OCI-LY7 (cell line): ENCODE measurements at regions not wholly inside any gene's neighbourhood (a gene's known extent, or its start where the extent isn't known, plus 50 kb on each side); places are given as distances from the start of the nearest gene placed in this dataset.

ENCODE experiments used
- BruUV-seq: library from RNA; stranded (reverse); fragments of 400-500 nt; replicated peaks from 2 replicates; lab custom pipeline; 2021; lab: Mats Ljungman, UMichigan
- CTCF ChIA-PET: fragments of 300-600 bp; sonication (Branson Sonifier 250); formaldehyde crosslinking; loops from one replicate; lab custom pipeline; 2022; ENCODE audit warnings: antibody characterized with exemption; ENCODE audit not compliant: unreplicated experiment; lab: Charles Lee
- POLR2A ChIA-PET: fragments of 300-600 bp; sonication (Branson Sonifier 250); formaldehyde crosslinking; loops from one replicate; lab custom pipeline; 2022; ENCODE audit warnings: antibody characterized with exemption; lab: Charles Lee
- DNase-seq: peaks from one replicate; pipeline ENCODE4 v3.0.0-alpha.2; 2015; ENCODE audit warnings: low spot score
- H2AFZ ChIP-seq: fragments of 200-600 bp; sonication (generic), shearing (Covaris generic); 2 replicates; pipeline ENCODE4 v1.6.1; 2014; ENCODE audit warnings: mild to moderate bottlenecking, antibody characterized with exemption, low read length, moderate library complexity
- H3K27ac ChIP-seq: fragments of 200-600 bp; sonication (generic); 2 replicates; pipeline ENCODE4 v1.5.1; 2014; ENCODE audit warnings: mixed run types, low read depth, mild to moderate bottlenecking, moderate library complexity, low read length, inconsistent platforms; ENCODE audit not compliant: poor library complexity, severe bottlenecking
- H3K36me3 ChIP-seq: fragments of 200-600 bp; sonication (generic); 2 replicates; pipeline ENCODE4 v1.6.1; 2014; ENCODE audit warnings: mild to moderate bottlenecking, antibody characterized with exemption, low read length, moderate library complexity, mixed read lengths; ENCODE audit not compliant: insufficient read depth
- H3K4me1 ChIP-seq: fragments of 200-600 bp; sonication (generic); 2 replicates; pipeline ENCODE4 v1.5.1; 2014; ENCODE audit warnings: mild to moderate bottlenecking, low read length; ENCODE audit not compliant: insufficient read depth, poor library complexity, severe bottlenecking
- H3K4me2 ChIP-seq: fragments of 200-600 bp; sonication (generic); 2 replicates; pipeline ENCODE4 v1.6.1; 2014; ENCODE audit warnings: mild to moderate bottlenecking, low read length
- H3K4me3 ChIP-seq: fragments of 200-600 bp; sonication (generic); 2 replicates; pipeline ENCODE4 v1.5.1; 2014; ENCODE audit warnings: mild to moderate bottlenecking, low read depth, low read length; ENCODE audit not compliant: poor library complexity, severe bottlenecking
- H3K79me2 ChIP-seq: fragments of 200-600 bp; sonication (generic); 2 replicates; pipeline ENCODE4 v1.6.1; 2016; ENCODE audit warnings: low read depth, mild to moderate bottlenecking, low read length, moderate library complexity, mixed read lengths; ENCODE audit not compliant: insufficient read depth
- H3K9me2 ChIP-seq: fragments of 200-600 bp; sonication (generic); 2 replicates; pipeline ENCODE4 v1.6.1; 2016; ENCODE audit warnings: mild to moderate bottlenecking, low read length, mixed read lengths; ENCODE audit not compliant: insufficient read depth
- H3K9me3 ChIP-seq: fragments of 200-600 bp; sonication (generic); 2 replicates; pipeline ENCODE4 v1.6.1; 2014; ENCODE audit warnings: mild to moderate bottlenecking, mixed run types, low read length, mixed read lengths
- H4K20me1 ChIP-seq: fragments of 200-600 bp; sonication (generic); 2 replicates; pipeline ENCODE4 v1.6.1; 2014; ENCODE audit warnings: mild to moderate bottlenecking, antibody characterized with exemption, low read length, moderate library complexity, mixed read lengths; ENCODE audit not compliant: insufficient read depth
- EZH2phosphoT487 ChIP-seq: fragments of 200-600 bp; sonication (generic); IDR thresholded peaks from 2 replicates; pipeline ENCODE4 v1.6.1; 2018; ENCODE audit warnings: low read depth, borderline replicate concordance, mild to moderate bottlenecking, mixed run types, antibody characterized with exemption, low read length, moderate library complexity, mixed read lengths
- intact Hi-C: fragments of 100-400 bp; cut with micrococcal nuclease; formaldehyde crosslinking; loops from one replicate; pipeline ENCODE4 v1.10.0; 2022; ENCODE audit not compliant: unreplicated experiment
- TF ChIP-seq, protein P1 (sequence below): fragments of 200-600 bp; sonication (generic); conservative IDR thresholded peaks from 2 replicates; pipeline ENCODE4 v1.5.1; 2014; ENCODE audit warnings: mild to moderate bottlenecking, antibody characterized with exemption, low read length, moderate library complexity, mixed read lengths

GRCh38 chr6:169887529-169888140, 136.2 kb downstream of the ERMARD start:
- Histone ChIP-seq H2AFZ (no peak overlapping the region), H3K36me3 (no peaks in the 10 kb centered on the region), H3K4me2 (no peak overlapping the region), H3K9me2 (no peaks in the 10 kb centered on the region), H3K4me3 (no peak overlapping the region), H3K4me1 (no peaks in the 10 kb centered on the region), H3K79me2 (no peaks in the 10 kb centered on the region), H3K27ac (no peak overlapping the region), H3K9me3 (no peaks in the 10 kb centered on the region), H4K20me1 (no peaks in the 10 kb centered on the region)
- BruUV-seq, result no TSS peak
- TF ChIP-seq EZH2phosphoT487, result no peak
- TF ChIP-seq, protein P1, sequence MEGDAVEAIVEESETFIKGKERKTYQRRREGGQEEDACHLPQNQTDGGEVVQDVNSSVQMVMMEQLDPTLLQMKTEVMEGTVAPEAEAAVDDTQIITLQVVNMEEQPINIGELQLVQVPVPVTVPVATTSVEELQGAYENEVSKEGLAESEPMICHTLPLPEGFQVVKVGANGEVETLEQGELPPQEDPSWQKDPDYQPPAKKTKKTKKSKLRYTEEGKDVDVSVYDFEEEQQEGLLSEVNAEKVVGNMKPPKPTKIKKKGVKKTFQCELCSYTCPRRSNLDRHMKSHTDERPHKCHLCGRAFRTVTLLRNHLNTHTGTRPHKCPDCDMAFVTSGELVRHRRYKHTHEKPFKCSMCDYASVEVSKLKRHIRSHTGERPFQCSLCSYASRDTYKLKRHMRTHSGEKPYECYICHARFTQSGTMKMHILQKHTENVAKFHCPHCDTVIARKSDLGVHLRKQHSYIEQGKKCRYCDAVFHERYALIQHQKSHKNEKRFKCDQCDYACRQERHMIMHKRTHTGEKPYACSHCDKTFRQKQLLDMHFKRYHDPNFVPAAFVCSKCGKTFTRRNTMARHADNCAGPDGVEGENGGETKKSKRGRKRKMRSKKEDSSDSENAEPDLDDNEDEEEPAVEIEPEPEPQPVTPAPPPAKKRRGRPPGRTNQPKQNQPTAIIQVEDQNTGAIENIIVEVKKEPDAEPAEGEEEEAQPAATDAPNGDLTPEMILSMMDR, result no peak
- intact Hi-C loops, result no loop called here
- no peak for DNase-seq
- POLR2A ChIA-PET, result interaction anchor here (0.7 kb wide), 1 partner anchor 45 kb away, joined by 3 read pairs; no protein-coding TSS in a partner anchor
- CTCF ChIA-PET, result no interaction called here

DNA sequence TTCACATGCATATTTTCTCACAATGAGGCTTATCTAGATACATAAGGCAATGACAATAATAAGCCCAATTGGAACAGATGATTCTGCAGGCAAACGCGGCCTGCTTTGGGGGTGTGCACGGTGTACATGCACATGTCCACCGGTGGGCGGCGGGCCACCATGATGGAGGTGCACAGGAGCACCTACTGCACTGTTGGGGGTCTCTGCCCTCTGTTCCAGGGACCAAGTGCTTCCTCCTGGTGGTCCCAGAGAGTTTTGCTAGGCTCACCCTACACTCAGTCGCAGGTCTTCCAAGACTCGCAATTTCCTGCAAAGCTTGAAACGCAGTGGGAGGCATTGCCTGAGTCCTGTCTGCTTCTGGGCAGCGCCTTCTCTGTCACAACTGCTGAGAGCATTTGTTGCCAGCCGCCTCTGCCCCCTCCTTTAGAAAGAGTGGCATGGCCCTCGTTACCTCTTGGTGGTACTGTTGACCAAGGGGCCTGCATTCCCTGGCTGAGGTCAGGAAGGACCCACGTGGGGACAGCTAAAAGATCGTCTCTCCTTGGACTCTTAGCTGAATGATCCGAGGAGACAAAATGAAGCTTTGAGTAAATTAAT, 135.3 kb downstream of the ERMARD start:
- Histone ChIP-seq H3K9me3 (no peaks in the 10 kb centered on the region), H3K4me1 (no peaks in the 10 kb centered on the region), H3K36me3 (no peaks in the 10 kb centered on the region), H3K4me2 (no peak overlapping the region), H4K20me1 (no peaks in the 10 kb centered on the region), H3K4me3 (no peak overlapping the region), H3K9me2 (no peaks in the 10 kb centered on the region), H3K79me2 (no peaks in the 10 kb centered on the region), H2AFZ (no peak overlapping the region), H3K27ac (no peak overlapping the region)
- TF ChIP-seq, protein P1, result no peak
- no peak for TF ChIP-seq EZH2phosphoT487
- ChIA-PET POLR2A (interaction anchor here (1.2 kb wide), 1 partner anchor 11 kb away, joined by 4 read pairs; no protein-coding TSS in a partner anchor), CTCF (no interaction called here)
- DNase-seq, result no peak
- intact Hi-C loops, result no loop called here
- BruUV-seq, result no TSS peak

DNA sequence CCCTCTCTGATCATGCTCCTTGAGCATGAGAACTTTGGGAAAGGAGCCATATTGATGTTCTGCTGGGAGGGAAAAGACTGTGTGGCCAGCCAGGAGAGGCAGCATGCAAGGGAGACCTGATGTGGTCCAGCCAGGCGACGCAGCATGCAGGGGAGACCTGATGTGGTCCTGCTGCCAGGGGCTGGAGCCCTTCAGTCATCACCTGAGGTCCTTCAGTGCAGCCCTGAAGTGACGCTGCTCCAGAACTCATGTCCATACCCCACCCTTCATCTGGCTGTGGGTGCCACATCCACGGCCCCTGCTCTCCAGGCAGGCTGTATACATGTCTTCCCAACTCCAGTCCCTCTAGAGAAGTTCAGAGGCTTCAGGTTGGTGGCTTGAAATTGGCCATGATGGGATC, 134.4 kb downstream of the ERMARD start:
- Histone ChIP-seq H3K4me1 (no peaks in the 10 kb centered on the region), H4K20me1 (no peaks in the 10 kb centered on the region), H3K4me2 (no peak overlapping the region), H3K27ac (no peak overlapping the region), H3K9me2 (no peaks in the 10 kb centered on the region), H3K79me2 (no peaks in the 10 kb centered on the region), H2AFZ (no peak overlapping the region), H3K9me3 (no peaks in the 10 kb centered on the region), H3K36me3 (no peaks in the 10 kb centered on the region), H3K4me3 (no peak overlapping the region)
- ChIA-PET POLR2A (interaction anchor here (1.2 kb wide), 1 partner anchor 12 kb away, joined by 4 read pairs; no protein-coding TSS in a partner anchor), CTCF (no interaction called here)
- intact Hi-C loops, result no loop called here
- no peak for DNase-seq
- TF ChIP-seq, protein P1, result no peak
- BruUV-seq, result no TSS peak
